SK-N-SH (cell line): ENCODE measurements at regions not wholly inside any gene's neighbourhood (a gene's known extent, or its start where the extent isn't known, plus 50 kb on each side); places are given as distances from the start of the nearest gene placed in this dataset.

Source experiments
- CTCF ChIA-PET: fragments of 300-600, 350-600 bp; formaldehyde crosslinking; extraction: SDS; loops from one replicate; lab custom pipeline; 2021; lab: Yijun Ruan, JAX
- POLR2A ChIA-PET: fragments of 350-600 bp; sonication (Branson Sonifier 250); formaldehyde crosslinking; extraction: SDS; loops from one replicate; lab custom pipeline; 2020; ENCODE audit warnings: antibody characterized with exemption, inconsistent platforms; lab: Yijun Ruan, JAX
- DNase-seq: peaks from one replicate; pipeline ENCODE4 v3.0.0; 2012
- H2AFZ ChIP-seq: fragments of 200-600 bp; sonication (generic); 2 replicates; pipeline ENCODE4 v1.8.1; 2016; ENCODE audit warnings: antibody characterized with exemption, mild to moderate bottlenecking, low read depth
- H3F3A ChIP-seq: fragments of 200-600 bp; sonication (generic); replicated peaks from 2 replicates; pipeline ENCODE3; 2016; ENCODE audit warnings: antibody characterized with exemption, mild to moderate bottlenecking; ENCODE audit not compliant: insufficient read depth
- H3K27ac ChIP-seq, 2 experiments: fragments of 200-500 bp in 1 of 2; fragments of 200-600 bp in 1 of 2; sonication (Bioruptor generic) in 1 of 2; sonication (generic), shearing (Covaris generic) in 1 of 2; 2 replicates each; pipeline versions ENCODE4 v1.5.1 to v1.6.1; 2014 to 2016; ENCODE audit warnings: low read depth in 2 of 2, inconsistent platforms in 1 of 2, low read length in 1 of 2, mild to moderate bottlenecking in 1 of 2, mixed read lengths in 1 of 2
- H3K27me3 ChIP-seq: fragments of 200-600 bp; sonication (generic), shearing (Covaris generic); 2 replicates; pipeline ENCODE4 v1.6.1; 2016; ENCODE audit warnings: mixed run types; ENCODE audit not compliant: insufficient read depth
- H3K36me3 ChIP-seq, 2 experiments: fragments of 200-500 bp in 1 of 2; fragments of 200-600 bp in 1 of 2; sonication (Bioruptor generic) in 1 of 2; sonication (generic) in 1 of 2; replicated peaks in 1 of 2; 2 replicates each; pipeline versions ENCODE3 to v1.5.1; 2014 to 2016; ENCODE audit warnings: low read length in 1 of 2, mild to moderate bottlenecking in 1 of 2; ENCODE audit not compliant: insufficient read depth in 2 of 2, control insufficient read depth in 1 of 2
- H3K4me1 ChIP-seq, 2 experiments: fragments of 200-500 bp in 1 of 2; fragments of 200-600 bp in 1 of 2; sonication (Bioruptor generic) in 1 of 2; sonication (generic), shearing (Covaris generic) in 1 of 2; 2 replicates each; pipeline versions ENCODE4 v1.5.1 to v1.6.1; 2014 to 2016; ENCODE audit warnings: low read depth in 1 of 2, low read length in 1 of 2, mixed run types in 1 of 2; ENCODE audit not compliant: insufficient read depth in 2 of 2, control insufficient read depth in 1 of 2
- H3K4me2 ChIP-seq: fragments of 200-600 bp; sonication (generic), shearing (Covaris generic); 2 replicates; pipeline ENCODE4 v1.6.1; 2017; ENCODE audit warnings: mixed run types
- H3K4me3 ChIP-seq, 2 experiments: fragments of 200-500 bp in 1 of 2; fragments of 200-600 bp in 1 of 2; sonication (Bioruptor generic) in 1 of 2; sonication (generic), shearing (Covaris generic) in 1 of 2; 2 replicates each; pipeline versions ENCODE4 v1.5.1 to v1.8.1; 2014 to 2016; ENCODE audit warnings: low read depth in 2 of 2, inconsistent platforms in 1 of 2, low read length in 1 of 2, mild to moderate bottlenecking in 1 of 2, mixed read lengths in 1 of 2, moderate library complexity in 1 of 2
- H3K79me2 ChIP-seq: fragments of 200-600 bp; sonication (generic); 2 replicates; pipeline ENCODE4 v1.8.1; 2017; ENCODE audit warnings: mild to moderate bottlenecking; ENCODE audit not compliant: insufficient read depth
- H3K9ac ChIP-seq: fragments of 200-600 bp; sonication (generic); 2 replicates; pipeline ENCODE4 v1.6.1; 2017; ENCODE audit warnings: mixed run types
- H3K9me2 ChIP-seq: fragments of 200-600 bp; sonication (generic); 2 replicates; pipeline ENCODE4 v1.6.1; 2017; ENCODE audit warnings: mixed run types
- H3K9me3 ChIP-seq: fragments of 200-600 bp; sonication (generic); 2 replicates; pipeline ENCODE4 v1.6.1; 2017; ENCODE audit warnings: mixed run types, mild to moderate bottlenecking, moderate library complexity
- H4K20me1 ChIP-seq: fragments of 200-600 bp; sonication (generic); 2 replicates; pipeline ENCODE4 v1.6.1; 2017; ENCODE audit warnings: mild to moderate bottlenecking, mixed run types; ENCODE audit not compliant: insufficient read depth
- CHD2 ChIP-seq: fragments of 150-350 bp; IDR thresholded peaks from 2 replicates; pipeline ENCODE4 v1.6.1; 2018; ENCODE audit warnings: low read length; ENCODE audit not compliant: partially characterized antibody
- ELF1 ChIP-seq: IDR thresholded peaks from 2 replicates; pipeline ENCODE4 v1.4.0; 2012
- JUND ChIP-seq: IDR thresholded peaks from 2 replicates; pipeline ENCODE4 v1.4.0; 2012
- NRF1 ChIP-seq: IDR thresholded peaks from 2 replicates; pipeline ENCODE4 v1.6.1; 2012; ENCODE audit warnings: low read depth, mild to moderate bottlenecking, low read length
- POLR2AphosphoS5 ChIP-seq: IDR thresholded peaks from 2 replicates; pipeline ENCODE4 v1.6.1; 2012; ENCODE audit warnings: low read depth, low read length
- RAD21 ChIP-seq: IDR thresholded peaks from 2 replicates; pipeline ENCODE4 v1.6.1; 2012; ENCODE audit warnings: mild to moderate bottlenecking, low read length
- RCOR1 ChIP-seq: fragments of 150-350 bp; IDR thresholded peaks from 2 replicates; pipeline ENCODE4 v1.6.1; 2017; ENCODE audit warnings: antibody characterized with exemption, low read length
- RFX5 ChIP-seq: IDR thresholded peaks from 2 replicates; pipeline ENCODE4 v1.6.1; 2012; ENCODE audit warnings: mild to moderate bottlenecking, improper control_type of control experiment, low read length
- RXRA ChIP-seq: IDR thresholded peaks from 2 replicates; pipeline ENCODE4 v1.4.0; 2012; ENCODE audit warnings: low read depth, mild to moderate bottlenecking, borderline replicate concordance
- SIN3A ChIP-seq: IDR thresholded peaks from 2 replicates; pipeline ENCODE4 v1.6.1; 2012; ENCODE audit warnings: low read depth, mild to moderate bottlenecking, low read length, moderate library complexity, borderline replicate concordance
- TEAD4 ChIP-seq: IDR thresholded peaks from 2 replicates; pipeline ENCODE4 v1.4.0; 2012; ENCODE audit warnings: mild to moderate bottlenecking, borderline replicate concordance; ENCODE audit not compliant: insufficient read depth
- TF ChIP-seq, protein P1 (sequence below): IDR thresholded peaks from 2 replicates; pipeline ENCODE4 v1.4.0; 2012; ENCODE audit warnings: low read depth, borderline replicate concordance
- TF ChIP-seq, protein P2 (sequence below): IDR thresholded peaks from 2 replicates; pipeline ENCODE4; 2012
- TF ChIP-seq, protein P3 (sequence below): IDR thresholded peaks from 2 replicates; pipeline ENCODE4 v1.4.0; 2012; ENCODE audit warnings: low read depth, borderline replicate concordance
- TF ChIP-seq, protein P4 (sequence below): IDR thresholded peaks from 2 replicates; pipeline ENCODE4 v1.6.1; 2012; ENCODE audit warnings: mild to moderate bottlenecking, low read depth, low read length, moderate library complexity

DNA sequence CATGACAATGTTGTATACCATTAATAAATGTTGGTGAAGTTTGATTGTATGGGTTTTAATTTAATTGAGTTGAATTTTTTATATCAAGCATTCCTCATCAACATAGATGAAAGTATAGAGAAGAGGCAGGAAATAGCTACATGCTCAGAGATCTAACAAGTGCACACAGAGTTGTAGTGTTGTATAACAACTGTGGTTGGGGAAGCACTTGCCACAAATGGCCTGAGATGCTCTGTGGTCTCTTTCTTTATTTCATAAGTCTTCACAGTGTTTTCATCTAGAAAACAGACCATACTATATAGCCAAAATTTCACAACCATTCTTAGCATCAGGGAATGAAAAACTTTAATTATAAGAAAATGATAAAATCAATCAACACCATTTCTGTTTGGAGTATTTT is 682.6 kb upstream of the NECTIN3 start:
- ChIA-PET CTCF (no interaction called here), POLR2A (no interaction called here)
- Histone ChIP-seq H3K27ac (no peak overlapping the region), H3K9me2 (no peaks in the 10 kb centered on the region), H3K27me3 (no peaks in the 10 kb centered on the region), H3K9me3 (no peaks in the 10 kb centered on the region), H2AFZ (no peak overlapping the region), H4K20me1 (no peaks in the 10 kb centered on the region), H3K4me2 (no peak overlapping the region), H3K36me3 (no peaks in the 10 kb centered on the region), H3K4me1 (no peaks in the 10 kb centered on the region; a peak in 1 of 4 replicates), H3K79me2 (no peaks in the 10 kb centered on the region), H3K9ac (no peak overlapping the region), H3F3A (peaks cover 3% of the 10 kb centered on the region), H3K4me3 (no peak overlapping the region)
- no peak for DNase-seq
- TF ChIP-seq JUND = no peak
- TF ChIP-seq RCOR1 = no peak

DNA sequence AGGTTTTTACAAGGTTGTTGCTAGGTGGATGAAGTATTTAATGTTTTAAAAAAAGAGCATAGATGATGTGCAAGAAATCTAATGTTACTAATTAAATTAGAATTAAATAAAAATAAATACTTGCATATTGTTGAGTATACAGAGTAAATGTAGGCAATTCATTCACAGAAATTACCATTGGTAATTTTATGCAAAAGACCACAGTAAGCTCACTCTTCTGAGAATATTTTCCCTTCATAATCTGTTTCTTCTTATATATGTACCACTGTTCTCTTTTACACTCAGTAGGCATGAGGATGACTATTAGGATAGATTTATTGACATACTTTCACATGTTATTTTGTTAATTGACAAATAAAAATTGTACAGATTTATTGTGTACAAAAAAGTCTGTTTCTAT is 681.2 kb upstream of the NECTIN3 start:
- no peaks in the 10 kb centered on the region for H3K9me2 ChIP-seq
- no peaks in the 10 kb centered on the region for H3K36me3 ChIP-seq
- DNase-seq = no peak
- H3K4me1 ChIP-seq = no peaks in the 10 kb centered on the region; a peak in 1 of 4 replicates
- no peak overlapping the region for H2AFZ ChIP-seq
- no peak for TF ChIP-seq NRF1
- no peak for TF ChIP-seq RFX5
- TF ChIP-seq CHD2 = no peak
- TF ChIP-seq, protein P1, sequence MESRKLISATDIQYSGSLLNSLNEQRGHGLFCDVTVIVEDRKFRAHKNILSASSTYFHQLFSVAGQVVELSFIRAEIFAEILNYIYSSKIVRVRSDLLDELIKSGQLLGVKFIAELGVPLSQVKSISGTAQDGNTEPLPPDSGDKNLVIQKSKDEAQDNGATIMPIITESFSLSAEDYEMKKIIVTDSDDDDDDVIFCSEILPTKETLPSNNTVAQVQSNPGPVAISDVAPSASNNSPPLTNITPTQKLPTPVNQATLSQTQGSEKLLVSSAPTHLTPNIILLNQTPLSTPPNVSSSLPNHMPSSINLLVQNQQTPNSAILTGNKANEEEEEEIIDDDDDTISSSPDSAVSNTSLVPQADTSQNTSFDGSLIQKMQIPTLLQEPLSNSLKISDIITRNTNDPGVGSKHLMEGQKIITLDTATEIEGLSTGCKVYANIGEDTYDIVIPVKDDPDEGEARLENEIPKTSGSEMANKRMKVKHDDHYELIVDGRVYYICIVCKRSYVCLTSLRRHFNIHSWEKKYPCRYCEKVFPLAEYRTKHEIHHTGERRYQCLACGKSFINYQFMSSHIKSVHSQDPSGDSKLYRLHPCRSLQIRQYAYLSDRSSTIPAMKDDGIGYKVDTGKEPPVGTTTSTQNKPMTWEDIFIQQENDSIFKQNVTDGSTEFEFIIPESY = no peak
- TF ChIP-seq, protein P2, sequence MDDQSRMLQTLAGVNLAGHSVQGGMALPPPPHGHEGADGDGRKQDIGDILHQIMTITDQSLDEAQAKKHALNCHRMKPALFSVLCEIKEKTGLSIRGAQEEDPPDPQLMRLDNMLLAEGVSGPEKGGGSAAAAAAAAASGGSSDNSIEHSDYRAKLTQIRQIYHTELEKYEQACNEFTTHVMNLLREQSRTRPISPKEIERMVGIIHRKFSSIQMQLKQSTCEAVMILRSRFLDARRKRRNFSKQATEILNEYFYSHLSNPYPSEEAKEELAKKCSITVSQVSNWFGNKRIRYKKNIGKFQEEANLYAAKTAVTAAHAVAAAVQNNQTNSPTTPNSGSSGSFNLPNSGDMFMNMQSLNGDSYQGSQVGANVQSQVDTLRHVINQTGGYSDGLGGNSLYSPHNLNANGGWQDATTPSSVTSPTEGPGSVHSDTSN = no peak
- TF ChIP-seq ELF1 = no peak
- TF ChIP-seq RAD21 = no peak
- TF ChIP-seq POLR2AphosphoS5 = no peak
- no peak for TF ChIP-seq RXRA
- no peak for TF ChIP-seq RCOR1
- TF ChIP-seq SIN3A = no peak
- TF ChIP-seq, protein P3, sequence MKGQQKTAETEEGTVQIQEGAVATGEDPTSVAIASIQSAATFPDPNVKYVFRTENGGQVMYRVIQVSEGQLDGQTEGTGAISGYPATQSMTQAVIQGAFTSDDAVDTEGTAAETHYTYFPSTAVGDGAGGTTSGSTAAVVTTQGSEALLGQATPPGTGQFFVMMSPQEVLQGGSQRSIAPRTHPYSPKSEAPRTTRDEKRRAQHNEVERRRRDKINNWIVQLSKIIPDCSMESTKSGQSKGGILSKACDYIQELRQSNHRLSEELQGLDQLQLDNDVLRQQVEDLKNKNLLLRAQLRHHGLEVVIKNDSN = no peak
- TF ChIP-seq, protein P4, sequence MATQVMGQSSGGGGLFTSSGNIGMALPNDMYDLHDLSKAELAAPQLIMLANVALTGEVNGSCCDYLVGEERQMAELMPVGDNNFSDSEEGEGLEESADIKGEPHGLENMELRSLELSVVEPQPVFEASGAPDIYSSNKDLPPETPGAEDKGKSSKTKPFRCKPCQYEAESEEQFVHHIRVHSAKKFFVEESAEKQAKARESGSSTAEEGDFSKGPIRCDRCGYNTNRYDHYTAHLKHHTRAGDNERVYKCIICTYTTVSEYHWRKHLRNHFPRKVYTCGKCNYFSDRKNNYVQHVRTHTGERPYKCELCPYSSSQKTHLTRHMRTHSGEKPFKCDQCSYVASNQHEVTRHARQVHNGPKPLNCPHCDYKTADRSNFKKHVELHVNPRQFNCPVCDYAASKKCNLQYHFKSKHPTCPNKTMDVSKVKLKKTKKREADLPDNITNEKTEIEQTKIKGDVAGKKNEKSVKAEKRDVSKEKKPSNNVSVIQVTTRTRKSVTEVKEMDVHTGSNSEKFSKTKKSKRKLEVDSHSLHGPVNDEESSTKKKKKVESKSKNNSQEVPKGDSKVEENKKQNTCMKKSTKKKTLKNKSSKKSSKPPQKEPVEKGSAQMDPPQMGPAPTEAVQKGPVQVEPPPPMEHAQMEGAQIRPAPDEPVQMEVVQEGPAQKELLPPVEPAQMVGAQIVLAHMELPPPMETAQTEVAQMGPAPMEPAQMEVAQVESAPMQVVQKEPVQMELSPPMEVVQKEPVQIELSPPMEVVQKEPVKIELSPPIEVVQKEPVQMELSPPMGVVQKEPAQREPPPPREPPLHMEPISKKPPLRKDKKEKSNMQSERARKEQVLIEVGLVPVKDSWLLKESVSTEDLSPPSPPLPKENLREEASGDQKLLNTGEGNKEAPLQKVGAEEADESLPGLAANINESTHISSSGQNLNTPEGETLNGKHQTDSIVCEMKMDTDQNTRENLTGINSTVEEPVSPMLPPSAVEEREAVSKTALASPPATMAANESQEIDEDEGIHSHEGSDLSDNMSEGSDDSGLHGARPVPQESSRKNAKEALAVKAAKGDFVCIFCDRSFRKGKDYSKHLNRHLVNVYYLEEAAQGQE = no peak
- no peak for TF ChIP-seq TEAD4
- TF ChIP-seq, all 33 proteins: peak for 0
- H3K4me3 ChIP-seq = no peak overlapping the region
- H3K79me2 ChIP-seq = no peaks in the 10 kb centered on the region
- no peaks in the 10 kb centered on the region for H4K20me1 ChIP-seq
- H3K27ac ChIP-seq = no peak overlapping the region
- no peak overlapping the region for H3K4me2 ChIP-seq
- H3K9ac ChIP-seq = no peak overlapping the region
- H3K27me3 ChIP-seq = no peaks in the 10 kb centered on the region
- H3K9me3 ChIP-seq = no peaks in the 10 kb centered on the region
- H3F3A ChIP-seq = peaks cover 3% of the 10 kb centered on the region
- ChIA-PET CTCF (no interaction called here), POLR2A (no interaction called here)
